HEK293 (cell line): ENCODE measurements at regions not wholly inside any gene's neighbourhood (a gene's known extent, or its start where the extent isn't known, plus 50 kb on each side); places are given as distances from the start of the nearest gene placed in this dataset.

Experiments
- CTCF ChIA-PET: fragments of 350-600 bp; formaldehyde crosslinking; extraction: SDS; loops from one replicate; lab custom pipeline; 2021; ENCODE audit warnings: antibody characterized with exemption; lab: Yijun Ruan, JAX
- POLR2A ChIA-PET: fragments of 300-600 bp; formaldehyde crosslinking; extraction: SDS; loops from one replicate; lab custom pipeline; 2020; ENCODE audit warnings: antibody characterized with exemption, inconsistent platforms; lab: Yijun Ruan, JAX
- H3K27ac ChIP-seq: fragments of 200-500 bp; sonication (Bioruptor generic); 2 replicates; pipeline ENCODE4 v1.5.1; 2014; ENCODE audit warnings: low read depth, low read length, control low read depth, inconsistent platforms; ENCODE audit errors: extremely low read depth
- H3K36me3 ChIP-seq, 2 experiments: fragments of 200-500 bp in 1 of 2; sonication (Bioruptor generic) in 1 of 2; 1 replicate in 1 of 2; 2 replicates in 1 of 2; pipeline ENCODE4 v1.5.1; 2014 to 2017; ENCODE audit warnings: inconsistent platforms in 2 of 2, low read length in 2 of 2; ENCODE audit not compliant: control insufficient read depth in 2 of 2, insufficient read depth in 1 of 2
- H3K4me1 ChIP-seq: fragments of 200-500 bp; sonication (Bioruptor generic); 2 replicates; pipeline ENCODE4 v1.5.1; 2014; ENCODE audit warnings: mild to moderate bottlenecking, low read length, inconsistent platforms; ENCODE audit not compliant: control insufficient read depth, insufficient read depth
- H3K4me3 ChIP-seq: 2 replicates; pipeline ENCODE4 v1.5.1; 2011; ENCODE audit warnings: low read depth, mild to moderate bottlenecking, control low read depth, low read length, moderate library complexity
- H3K9me3 ChIP-seq: fragments of 200-500 bp; sonication (Bioruptor generic); 2 replicates; pipeline ENCODE4 v1.5.1; 2014; ENCODE audit warnings: low read depth, low read length, inconsistent platforms; ENCODE audit not compliant: control insufficient read depth, insufficient read depth
- HOXD13 ChIP-seq: sonication (generic); formaldehyde crosslinking; IDR thresholded peaks from 2 replicates; pipeline ENCODE4 v1.8.0; 2022; ENCODE audit warnings: missing genetic modification reagents, borderline replicate concordance
- KLF9 ChIP-seq: fragments of 450-650 bp; formaldehyde crosslinking; IDR thresholded peaks from 2 replicates; pipeline ENCODE4 v1.5.1; 2016; ENCODE audit warnings: missing biosample characterization, missing genetic modification characterization, low read depth
- SCRT2 ChIP-seq: fragments of 450-650 bp; formaldehyde crosslinking; IDR thresholded peaks from 2 replicates; pipeline ENCODE4 v1.5.1; 2016; ENCODE audit warnings: missing biosample characterization, missing genetic modification characterization
- SP2 ChIP-seq: fragments of 450-650 bp; formaldehyde crosslinking; IDR thresholded peaks from 2 replicates; pipeline ENCODE4 v1.5.1; 2016; ENCODE audit warnings: missing biosample characterization, missing genetic modification characterization
- SP7 ChIP-seq: fragments of 450-650 bp; formaldehyde crosslinking; IDR thresholded peaks from 2 replicates; pipeline ENCODE4 v1.5.1; 2016; ENCODE audit warnings: missing biosample characterization, missing genetic modification characterization
- ZBTB17 ChIP-seq: fragments of 450-650 bp; formaldehyde crosslinking; IDR thresholded peaks from 2 replicates; pipeline ENCODE4 v1.5.1; 2016; ENCODE audit warnings: missing biosample characterization, missing genetic modification characterization
- ZNF16 ChIP-seq: fragments of 450-650 bp; formaldehyde crosslinking; IDR thresholded peaks from 2 replicates; pipeline ENCODE4 v1.5.1; 2016; ENCODE audit warnings: low read depth, missing biosample characterization, missing genetic modification characterization
- ZNF2 ChIP-seq: fragments of 450-650 bp; formaldehyde crosslinking; IDR thresholded peaks from 2 replicates; pipeline ENCODE4 v1.5.1; 2016; ENCODE audit warnings: missing biosample characterization, missing genetic modification characterization
- ZNF350 ChIP-seq: fragments of 450-650 bp; formaldehyde crosslinking; IDR thresholded peaks from 2 replicates; pipeline ENCODE4 v1.5.0; 2017; ENCODE audit warnings: missing biosample characterization, mild to moderate bottlenecking, missing genetic modification characterization
- ZNF37A ChIP-seq: fragments of 450-650 bp; IDR thresholded peaks from 2 replicates; pipeline ENCODE4 v1.5.1; 2018; ENCODE audit warnings: missing biosample characterization, missing genetic modification characterization
- ZNF624 ChIP-seq: fragments of 450-650 bp; formaldehyde crosslinking; IDR thresholded peaks from 2 replicates; pipeline ENCODE4 v1.5.1; 2017; ENCODE audit warnings: missing biosample characterization, missing genetic modification characterization
- ZNF670 ChIP-seq: fragments of 450-650 bp; formaldehyde crosslinking; IDR thresholded peaks from 2 replicates; pipeline ENCODE4 v1.5.1; 2016; ENCODE audit warnings: missing biosample characterization, missing genetic modification characterization, low read depth
- ZNF747 ChIP-seq: fragments of 450-650 bp; formaldehyde crosslinking; IDR thresholded peaks from 2 replicates; pipeline ENCODE4 v1.5.1; 2016; ENCODE audit warnings: missing biosample characterization, missing genetic modification characterization
- ZNF768 ChIP-seq: fragments of 450-650 bp; formaldehyde crosslinking; IDR thresholded peaks from 2 replicates; pipeline ENCODE4 v1.5.1; 2018; ENCODE audit warnings: missing biosample characterization, mild to moderate bottlenecking, missing genetic modification characterization
- TF ChIP-seq, protein P1 (sequence below): fragments of 450-650 bp; formaldehyde crosslinking; IDR thresholded peaks from 2 replicates; pipeline ENCODE4 v1.5.1; 2016; ENCODE audit warnings: missing biosample characterization, missing genetic modification characterization, borderline replicate concordance
- TF ChIP-seq, protein P2 (sequence below): fragments of 450-650 bp; formaldehyde crosslinking; IDR thresholded peaks from 2 replicates; pipeline ENCODE4 v1.5.1; 2016; ENCODE audit warnings: missing biosample characterization, missing genetic modification characterization, low read depth
- TF ChIP-seq, protein P3 (sequence below): fragments of 450-650 bp; IDR thresholded peaks from 2 replicates; pipeline ENCODE4 v1.5.1; 2018; ENCODE audit warnings: missing biosample characterization, missing genetic modification characterization
- TF ChIP-seq, protein P4 (sequence below): fragments of 450-650 bp; formaldehyde crosslinking; IDR thresholded peaks from 2 replicates; pipeline ENCODE4 v1.5.1; 2016; ENCODE audit warnings: missing biosample characterization, missing genetic modification characterization
- TF ChIP-seq, protein P5 (sequence below): fragments of 450-650 bp; formaldehyde crosslinking; IDR thresholded peaks from 2 replicates; pipeline ENCODE4 v1.5.1; 2016; ENCODE audit warnings: missing biosample characterization, missing genetic modification characterization
- TF ChIP-seq, protein P6 (sequence below): fragments of 450-650 bp; formaldehyde crosslinking; IDR thresholded peaks from 2 replicates; pipeline ENCODE4 v1.5.1; 2016; ENCODE audit warnings: missing biosample characterization, missing genetic modification characterization
- TF ChIP-seq, protein P7 (sequence below): fragments of 450-650 bp; formaldehyde crosslinking; IDR thresholded peaks from 2 replicates; pipeline ENCODE4 v1.5.1; 2017; ENCODE audit warnings: missing biosample characterization, missing genetic modification characterization

DNA sequence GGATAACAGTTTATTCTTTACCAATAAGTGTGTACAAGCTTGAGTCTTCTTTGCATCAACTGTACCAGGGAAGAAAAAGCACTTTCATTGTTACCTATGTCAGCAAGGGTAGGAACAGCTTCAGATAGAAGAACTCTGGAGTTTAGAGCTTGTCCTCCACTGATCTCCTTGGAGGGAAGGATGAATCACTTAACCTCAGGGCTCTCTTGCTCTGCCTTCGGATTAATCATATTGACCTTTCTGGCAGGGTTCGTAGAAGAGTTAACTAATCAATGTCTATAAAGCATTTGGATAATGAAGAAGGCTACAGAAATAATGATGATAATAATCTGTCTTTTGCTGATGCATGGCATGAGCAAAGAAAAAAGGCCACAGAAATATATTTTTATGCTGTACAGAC, 339.5 kb upstream of the TPK1 start (continued):
- TF ChIP-seq, protein P1, sequence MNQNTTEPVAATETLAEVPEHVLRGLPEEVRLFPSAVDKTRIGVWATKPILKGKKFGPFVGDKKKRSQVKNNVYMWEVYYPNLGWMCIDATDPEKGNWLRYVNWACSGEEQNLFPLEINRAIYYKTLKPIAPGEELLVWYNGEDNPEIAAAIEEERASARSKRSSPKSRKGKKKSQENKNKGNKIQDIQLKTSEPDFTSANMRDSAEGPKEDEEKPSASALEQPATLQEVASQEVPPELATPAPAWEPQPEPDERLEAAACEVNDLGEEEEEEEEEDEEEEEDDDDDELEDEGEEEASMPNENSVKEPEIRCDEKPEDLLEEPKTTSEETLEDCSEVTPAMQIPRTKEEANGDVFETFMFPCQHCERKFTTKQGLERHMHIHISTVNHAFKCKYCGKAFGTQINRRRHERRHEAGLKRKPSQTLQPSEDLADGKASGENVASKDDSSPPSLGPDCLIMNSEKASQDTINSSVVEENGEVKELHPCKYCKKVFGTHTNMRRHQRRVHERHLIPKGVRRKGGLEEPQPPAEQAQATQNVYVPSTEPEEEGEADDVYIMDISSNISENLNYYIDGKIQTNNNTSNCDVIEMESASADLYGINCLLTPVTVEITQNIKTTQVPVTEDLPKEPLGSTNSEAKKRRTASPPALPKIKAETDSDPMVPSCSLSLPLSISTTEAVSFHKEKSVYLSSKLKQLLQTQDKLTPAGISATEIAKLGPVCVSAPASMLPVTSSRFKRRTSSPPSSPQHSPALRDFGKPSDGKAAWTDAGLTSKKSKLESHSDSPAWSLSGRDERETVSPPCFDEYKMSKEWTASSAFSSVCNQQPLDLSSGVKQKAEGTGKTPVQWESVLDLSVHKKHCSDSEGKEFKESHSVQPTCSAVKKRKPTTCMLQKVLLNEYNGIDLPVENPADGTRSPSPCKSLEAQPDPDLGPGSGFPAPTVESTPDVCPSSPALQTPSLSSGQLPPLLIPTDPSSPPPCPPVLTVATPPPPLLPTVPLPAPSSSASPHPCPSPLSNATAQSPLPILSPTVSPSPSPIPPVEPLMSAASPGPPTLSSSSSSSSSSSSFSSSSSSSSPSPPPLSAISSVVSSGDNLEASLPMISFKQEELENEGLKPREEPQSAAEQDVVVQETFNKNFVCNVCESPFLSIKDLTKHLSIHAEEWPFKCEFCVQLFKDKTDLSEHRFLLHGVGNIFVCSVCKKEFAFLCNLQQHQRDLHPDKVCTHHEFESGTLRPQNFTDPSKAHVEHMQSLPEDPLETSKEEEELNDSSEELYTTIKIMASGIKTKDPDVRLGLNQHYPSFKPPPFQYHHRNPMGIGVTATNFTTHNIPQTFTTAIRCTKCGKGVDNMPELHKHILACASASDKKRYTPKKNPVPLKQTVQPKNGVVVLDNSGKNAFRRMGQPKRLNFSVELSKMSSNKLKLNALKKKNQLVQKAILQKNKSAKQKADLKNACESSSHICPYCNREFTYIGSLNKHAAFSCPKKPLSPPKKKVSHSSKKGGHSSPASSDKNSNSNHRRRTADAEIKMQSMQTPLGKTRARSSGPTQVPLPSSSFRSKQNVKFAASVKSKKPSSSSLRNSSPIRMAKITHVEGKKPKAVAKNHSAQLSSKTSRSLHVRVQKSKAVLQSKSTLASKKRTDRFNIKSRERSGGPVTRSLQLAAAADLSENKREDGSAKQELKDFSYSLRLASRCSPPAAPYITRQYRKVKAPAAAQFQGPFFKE (tag by site-specific recombination), result no peak
- no peak for TF ChIP-seq HOXD13 (CRISPR knock-in tag)

DNA sequence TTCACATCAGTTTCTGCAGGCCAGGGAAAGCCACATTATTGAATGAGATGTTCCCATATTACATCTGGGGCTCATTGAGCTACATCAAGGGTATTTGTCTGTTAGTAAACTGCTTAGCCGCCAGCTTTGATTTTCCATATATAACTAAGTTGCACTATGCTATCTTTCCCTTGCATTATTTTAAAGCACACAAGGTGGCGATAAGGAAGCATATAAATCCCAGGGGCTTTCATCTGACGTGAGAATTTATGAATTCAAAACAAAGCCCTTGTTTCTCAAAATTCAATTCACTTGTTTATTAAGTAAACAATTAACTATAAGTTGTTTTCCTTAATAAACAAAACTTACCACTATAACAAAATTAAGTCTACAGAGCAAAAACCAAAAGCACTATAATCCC, 334.1 kb upstream of the TPK1 start:
- POLR2A ChIA-PET, result no interaction called here
- CTCF ChIA-PET, result interaction anchor here (0.7 to 1.6 kb wide), 2 partner anchors 11 to 86 kb away, joined by 3 to 6 read pairs; no protein-coding TSS in a partner anchor
- H3K9me3 ChIP-seq, result no peaks in the 10 kb centered on the region
- no peak overlapping the region for H3K27ac ChIP-seq
- H3K36me3 ChIP-seq, result no peaks in the 10 kb centered on the region
- H3K4me1 ChIP-seq, result no peaks in the 10 kb centered on the region
- no peak overlapping the region for H3K4me3 ChIP-seq
- TF ChIP-seq ZNF768 (tag by site-specific recombination) (no peak), ZNF747 (tag by site-specific recombination) (no peak), SP7 (tag by site-specific recombination) (no peak), ZNF16 (tag by site-specific recombination) (no peak), ZBTB17 (no peak), ZNF350 (no peak), ZNF2 (tag by site-specific recombination) (no peak), ZNF670 (tag by site-specific recombination) (no peak), ZNF624 (tag by site-specific recombination) (no peak), ZNF37A (tag by site-specific recombination) (no peak), SP2 (tag by site-specific recombination) (no peak), KLF9 (tag by site-specific recombination) (no peak), SCRT2 (tag by site-specific recombination) (no peak)
- TF ChIP-seq, protein P2, sequence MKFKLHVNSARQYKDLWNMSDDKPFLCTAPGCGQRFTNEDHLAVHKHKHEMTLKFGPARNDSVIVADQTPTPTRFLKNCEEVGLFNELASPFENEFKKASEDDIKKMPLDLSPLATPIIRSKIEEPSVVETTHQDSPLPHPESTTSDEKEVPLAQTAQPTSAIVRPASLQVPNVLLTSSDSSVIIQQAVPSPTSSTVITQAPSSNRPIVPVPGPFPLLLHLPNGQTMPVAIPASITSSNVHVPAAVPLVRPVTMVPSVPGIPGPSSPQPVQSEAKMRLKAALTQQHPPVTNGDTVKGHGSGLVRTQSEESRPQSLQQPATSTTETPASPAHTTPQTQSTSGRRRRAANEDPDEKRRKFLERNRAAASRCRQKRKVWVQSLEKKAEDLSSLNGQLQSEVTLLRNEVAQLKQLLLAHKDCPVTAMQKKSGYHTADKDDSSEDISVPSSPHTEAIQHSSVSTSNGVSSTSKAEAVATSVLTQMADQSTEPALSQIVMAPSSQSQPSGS (tag by site-specific recombination), result no peak
- TF ChIP-seq, protein P3, sequence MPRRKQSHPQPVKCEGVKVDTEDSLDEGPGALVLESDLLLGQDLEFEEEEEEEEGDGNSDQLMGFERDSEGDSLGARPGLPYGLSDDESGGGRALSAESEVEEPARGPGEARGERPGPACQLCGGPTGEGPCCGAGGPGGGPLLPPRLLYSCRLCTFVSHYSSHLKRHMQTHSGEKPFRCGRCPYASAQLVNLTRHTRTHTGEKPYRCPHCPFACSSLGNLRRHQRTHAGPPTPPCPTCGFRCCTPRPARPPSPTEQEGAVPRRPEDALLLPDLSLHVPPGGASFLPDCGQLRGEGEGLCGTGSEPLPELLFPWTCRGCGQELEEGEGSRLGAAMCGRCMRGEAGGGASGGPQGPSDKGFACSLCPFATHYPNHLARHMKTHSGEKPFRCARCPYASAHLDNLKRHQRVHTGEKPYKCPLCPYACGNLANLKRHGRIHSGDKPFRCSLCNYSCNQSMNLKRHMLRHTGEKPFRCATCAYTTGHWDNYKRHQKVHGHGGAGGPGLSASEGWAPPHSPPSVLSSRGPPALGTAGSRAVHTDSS (tag by site-specific recombination), result no peak
- TF ChIP-seq, protein P4, sequence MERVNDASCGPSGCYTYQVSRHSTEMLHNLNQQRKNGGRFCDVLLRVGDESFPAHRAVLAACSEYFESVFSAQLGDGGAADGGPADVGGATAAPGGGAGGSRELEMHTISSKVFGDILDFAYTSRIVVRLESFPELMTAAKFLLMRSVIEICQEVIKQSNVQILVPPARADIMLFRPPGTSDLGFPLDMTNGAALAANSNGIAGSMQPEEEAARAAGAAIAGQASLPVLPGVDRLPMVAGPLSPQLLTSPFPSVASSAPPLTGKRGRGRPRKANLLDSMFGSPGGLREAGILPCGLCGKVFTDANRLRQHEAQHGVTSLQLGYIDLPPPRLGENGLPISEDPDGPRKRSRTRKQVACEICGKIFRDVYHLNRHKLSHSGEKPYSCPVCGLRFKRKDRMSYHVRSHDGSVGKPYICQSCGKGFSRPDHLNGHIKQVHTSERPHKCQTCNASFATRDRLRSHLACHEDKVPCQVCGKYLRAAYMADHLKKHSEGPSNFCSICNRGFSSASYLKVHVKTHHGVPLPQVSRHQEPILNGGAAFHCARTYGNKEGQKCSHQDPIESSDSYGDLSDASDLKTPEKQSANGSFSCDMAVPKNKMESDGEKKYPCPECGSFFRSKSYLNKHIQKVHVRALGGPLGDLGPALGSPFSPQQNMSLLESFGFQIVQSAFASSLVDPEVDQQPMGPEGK (tag by site-specific recombination), result no peak
- TF ChIP-seq, protein P5, sequence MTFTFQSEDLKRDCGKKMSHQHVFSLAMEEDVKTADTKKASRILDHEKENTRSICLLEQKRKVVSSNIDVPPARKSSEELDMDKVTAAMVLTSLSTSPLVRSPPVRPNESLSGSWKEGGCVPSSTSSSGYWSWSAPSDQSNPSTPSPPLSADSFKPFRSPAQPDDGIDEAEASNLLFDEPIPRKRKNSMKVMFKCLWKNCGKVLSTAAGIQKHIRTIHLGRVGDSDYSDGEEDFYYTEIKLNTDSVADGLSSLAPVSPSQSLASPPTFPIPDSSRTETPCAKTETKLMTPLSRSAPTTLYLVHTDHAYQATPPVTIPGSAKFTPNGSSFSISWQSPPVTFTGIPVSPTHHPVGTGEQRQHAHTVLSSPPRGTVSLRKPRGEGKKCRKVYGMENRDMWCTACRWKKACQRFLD (tag by site-specific recombination), result no peak
- TF ChIP-seq, protein P6, sequence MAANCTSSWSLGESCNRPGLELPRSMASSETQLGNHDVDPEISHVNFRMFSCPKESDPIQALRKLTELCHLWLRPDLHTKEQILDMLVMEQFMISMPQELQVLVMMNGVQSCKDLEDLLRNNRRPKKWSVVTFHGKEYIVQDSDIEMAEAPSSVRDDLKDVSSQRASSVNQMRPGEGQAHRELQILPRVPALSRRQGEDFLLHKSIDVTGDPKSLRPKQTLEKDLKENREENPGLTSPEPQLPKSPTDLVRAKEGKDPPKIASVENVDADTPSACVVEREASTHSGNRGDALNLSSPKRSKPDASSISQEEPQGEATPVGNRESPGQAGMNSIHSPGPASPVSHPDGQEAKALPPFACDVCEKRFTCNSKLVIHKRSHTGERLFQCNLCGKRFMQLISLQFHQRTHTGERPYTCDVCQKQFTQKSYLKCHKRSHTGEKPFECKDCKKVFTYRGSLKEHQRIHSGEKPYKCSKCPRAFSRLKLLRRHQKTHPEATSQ (tag by site-specific recombination), result no peak
- TF ChIP-seq, protein P7, sequence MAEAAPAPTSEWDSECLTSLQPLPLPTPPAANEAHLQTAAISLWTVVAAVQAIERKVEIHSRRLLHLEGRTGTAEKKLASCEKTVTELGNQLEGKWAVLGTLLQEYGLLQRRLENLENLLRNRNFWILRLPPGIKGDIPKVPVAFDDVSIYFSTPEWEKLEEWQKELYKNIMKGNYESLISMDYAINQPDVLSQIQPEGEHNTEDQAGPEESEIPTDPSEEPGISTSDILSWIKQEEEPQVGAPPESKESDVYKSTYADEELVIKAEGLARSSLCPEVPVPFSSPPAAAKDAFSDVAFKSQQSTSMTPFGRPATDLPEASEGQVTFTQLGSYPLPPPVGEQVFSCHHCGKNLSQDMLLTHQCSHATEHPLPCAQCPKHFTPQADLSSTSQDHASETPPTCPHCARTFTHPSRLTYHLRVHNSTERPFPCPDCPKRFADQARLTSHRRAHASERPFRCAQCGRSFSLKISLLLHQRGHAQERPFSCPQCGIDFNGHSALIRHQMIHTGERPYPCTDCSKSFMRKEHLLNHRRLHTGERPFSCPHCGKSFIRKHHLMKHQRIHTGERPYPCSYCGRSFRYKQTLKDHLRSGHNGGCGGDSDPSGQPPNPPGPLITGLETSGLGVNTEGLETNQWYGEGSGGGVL (tag by site-specific recombination), result no peak
